ENCODE measurements at regions not wholly inside any gene's neighbourhood (a gene's known extent, or its start where the extent isn't known, plus 50 kb on each side); places are given as distances from the start of the nearest gene placed in this dataset.

GRCh38 chr14:104445832-104446381 lies 133.7 kb upstream of the C14orf180 start:
- TF ChIP-seq CTCF (IDR thresholded peaks at IDR 0.05) = no peak
- TF ChIP-seq POLR2AphosphoS5 (IDR thresholded peaks at IDR 0.05; ENCODE audit: low read depth, low read length) = no peak
- TF ChIP-seq CHD2 (IDR thresholded peaks at IDR 0.05; ENCODE audit: low read length, partially characterized antibody) = no peak
- TF ChIP-seq EP300 (IDR thresholded peaks at IDR 0.05; ENCODE audit: borderline replicate concordance in 1 of 2, low read depth in 1 of 2, low read length in 1 of 2) = no peak

Data from SK-N-SH (cell line).